SKM-1 (cell line): ENCODE measurements at regions not wholly inside any gene's neighbourhood (a gene's known extent, or its start where the extent isn't known, plus 50 kb on each side); places are given as distances from the start of the nearest gene placed in this dataset.

ENCODE experiments used
- DNase-seq: peaks from one replicate; lab custom pipeline; 2025; ENCODE audit not compliant: unreplicated experiment; lab: John Stamatoyannopoulos, UW

DNA sequence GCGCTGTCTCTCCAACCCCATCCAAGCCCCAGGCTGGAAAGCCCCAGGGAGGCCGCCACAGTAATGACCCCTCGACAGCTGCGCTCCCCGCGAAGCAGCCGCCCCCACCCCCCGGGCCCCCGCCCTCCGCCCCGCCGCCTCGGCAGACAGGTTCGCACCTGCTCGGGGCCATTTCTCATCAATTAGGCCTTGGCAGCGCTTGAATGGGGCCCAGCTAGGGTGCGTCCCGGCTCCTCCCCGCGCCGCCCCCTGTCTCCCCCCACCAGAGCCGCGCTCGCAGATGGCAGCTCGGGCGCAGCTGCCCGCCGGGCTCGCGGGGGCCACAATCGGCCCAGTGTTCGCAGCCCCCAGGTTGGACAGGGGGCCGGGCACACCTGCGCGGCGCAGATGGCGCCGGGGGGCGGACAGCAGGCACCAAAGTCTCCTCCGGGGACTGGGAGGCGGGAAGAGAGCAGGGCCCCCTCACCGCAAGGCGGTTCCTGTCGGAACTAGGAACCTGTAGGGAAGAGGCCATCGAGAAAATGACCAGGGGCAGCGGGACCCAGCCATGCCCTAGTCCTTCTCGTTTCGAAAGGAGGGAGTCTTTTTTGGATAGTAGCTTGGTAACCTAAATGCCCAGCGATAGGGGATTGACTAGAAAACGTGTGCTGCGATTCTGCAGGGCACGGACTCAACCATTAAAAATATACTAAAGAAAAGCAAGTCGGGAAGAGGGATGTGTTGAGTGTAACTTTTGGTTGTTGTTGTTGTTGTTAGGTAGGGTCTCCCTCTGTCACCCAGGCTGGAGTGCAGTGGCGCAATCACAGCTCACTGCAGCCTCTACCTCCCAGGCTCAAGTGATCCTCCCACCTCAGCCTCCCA lies 83.2 kb upstream of the EYA2 start:
- no peak for DNase-seq

DNA sequence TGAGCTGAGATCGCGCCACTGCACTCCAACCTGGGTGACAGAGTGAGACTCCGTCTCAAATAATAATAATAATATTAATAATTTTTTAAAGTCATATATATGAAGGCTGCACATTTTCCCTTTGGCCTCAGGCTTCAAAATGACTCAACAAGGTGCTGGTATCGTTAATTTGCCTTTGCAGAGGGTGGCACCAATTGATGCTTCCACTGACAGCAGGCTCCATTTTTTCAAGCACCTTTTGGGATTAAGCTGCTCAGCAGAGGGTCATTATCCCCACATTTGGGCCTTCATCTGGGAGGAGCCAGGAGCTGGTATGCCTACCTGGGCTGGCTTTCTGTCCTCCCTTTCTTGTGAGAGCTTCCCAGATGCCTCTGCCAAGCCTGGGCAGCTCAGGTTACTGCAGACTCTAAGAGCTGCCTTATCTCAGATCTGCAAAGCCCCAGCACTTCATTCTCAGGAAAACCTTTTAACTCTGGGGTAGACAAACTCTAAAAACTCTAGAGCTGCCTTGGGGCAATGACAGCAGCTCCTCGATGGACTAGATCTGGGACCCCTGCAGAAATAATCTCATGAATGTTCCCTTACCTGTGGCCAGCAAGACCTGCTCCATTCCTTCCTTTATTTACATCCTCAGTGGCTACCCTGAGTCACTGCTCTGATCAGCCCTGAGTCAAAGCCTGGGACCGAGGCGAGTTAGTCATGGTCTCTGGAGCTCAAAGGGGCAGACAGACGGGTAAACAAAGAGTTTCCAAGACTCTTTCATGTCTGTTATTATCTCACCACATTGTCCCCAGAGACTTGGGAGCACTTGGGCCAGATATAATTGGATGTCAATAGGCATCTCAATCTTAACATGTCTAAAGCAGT lies 80.0 kb upstream of the EYA2 start:
- no peak for DNase-seq

DNA sequence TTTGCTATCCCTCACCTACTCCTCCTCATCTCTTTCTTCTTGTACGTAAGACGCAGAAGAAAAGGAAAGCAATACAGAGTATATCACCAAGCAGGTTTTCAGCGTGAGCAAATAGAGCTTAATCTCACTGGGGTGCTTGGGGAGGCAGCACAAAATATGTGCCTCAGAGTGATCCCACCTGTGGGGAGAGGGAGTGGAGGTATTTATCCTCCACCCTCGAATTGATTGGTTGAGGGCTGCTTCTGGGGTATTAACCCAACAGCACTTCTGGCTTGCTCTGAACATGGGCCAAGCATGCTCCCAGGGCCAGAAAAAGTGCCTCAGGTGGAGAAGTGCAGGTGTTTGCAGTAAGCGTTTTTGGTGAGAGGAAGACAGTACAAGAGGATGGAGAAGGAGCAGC lies 78.5 kb upstream of the EYA2 start:
- no peak for DNase-seq

DNA sequence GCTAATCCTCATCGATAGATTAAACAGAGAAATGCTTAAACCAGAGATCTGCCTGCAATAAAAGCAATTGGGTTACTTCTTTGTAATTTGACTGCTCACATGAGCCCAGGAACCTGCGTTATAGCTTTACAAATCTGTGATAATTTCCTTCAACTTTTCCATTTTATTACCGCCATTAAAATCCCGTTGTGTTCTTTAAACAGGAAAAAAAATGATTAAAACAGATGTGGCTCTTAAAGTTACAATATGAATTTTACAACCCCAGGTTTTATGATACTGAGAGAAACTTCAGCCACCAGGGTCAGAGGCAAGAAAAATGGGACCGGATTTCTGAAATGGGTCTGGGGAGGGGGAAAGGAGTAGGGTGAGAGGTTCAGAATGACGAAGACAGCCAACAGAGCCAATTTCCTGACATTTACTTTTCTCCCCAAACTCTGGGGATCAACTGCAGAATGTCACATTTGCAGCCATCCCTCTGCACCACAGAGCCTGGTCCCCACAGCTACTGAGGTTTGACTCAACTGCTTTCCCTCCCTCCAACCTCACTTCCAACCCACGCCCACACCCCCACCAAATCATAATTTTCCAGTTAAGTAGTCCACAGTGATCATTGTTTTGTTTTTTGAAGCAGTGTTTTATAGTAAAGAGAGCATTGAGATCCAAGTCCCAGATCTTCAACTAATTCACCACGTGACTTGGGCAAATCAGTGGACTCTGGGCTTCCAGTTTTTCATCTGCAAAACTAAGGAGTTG lies 77.6 kb upstream of the EYA2 start:
- no peak for DNase-seq

DNA sequence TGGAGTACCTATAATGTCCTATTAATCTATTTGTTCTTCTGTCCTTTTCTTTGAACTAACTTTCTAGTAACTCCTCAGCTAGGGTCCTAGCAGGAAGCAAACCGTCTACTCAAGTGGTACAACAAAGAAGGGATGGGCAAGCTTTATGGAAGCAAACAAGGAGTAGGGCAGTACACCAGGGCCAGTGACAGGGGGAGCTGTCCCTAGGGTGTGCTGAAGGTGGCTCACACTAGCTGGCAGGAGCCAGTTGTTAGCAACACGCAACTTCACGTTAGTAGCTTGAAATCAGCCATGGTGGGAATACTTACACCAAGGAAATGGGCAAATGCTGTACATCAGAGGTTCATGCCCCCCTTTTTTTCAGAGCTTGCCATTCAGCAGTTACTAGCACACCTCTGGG lies 74.0 kb upstream of the EYA2 start:
- no peak for DNase-seq

DNA sequence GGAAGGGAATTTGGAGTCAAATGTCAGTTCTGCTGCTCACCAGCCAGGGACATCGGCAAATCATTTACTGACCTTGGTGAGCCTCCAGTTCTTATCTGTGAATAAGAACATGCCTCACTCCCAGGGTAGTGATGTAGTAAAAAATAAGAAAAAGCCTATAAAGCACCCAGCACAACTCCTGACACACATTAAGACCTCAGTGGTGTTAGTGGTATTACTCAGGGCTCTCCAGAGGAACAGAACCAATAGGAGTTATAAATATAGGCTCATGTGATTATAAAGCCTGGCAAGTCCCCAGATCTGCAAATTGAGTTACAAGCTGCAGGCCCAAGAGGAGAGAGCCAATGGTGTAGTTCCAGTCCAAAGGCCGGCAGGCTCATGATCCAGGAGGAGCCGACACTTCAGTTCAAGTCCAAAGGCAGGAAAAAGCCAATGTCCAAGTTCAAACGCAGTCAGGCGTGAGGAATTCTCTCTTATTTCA lies 71.3 kb upstream of the EYA2 start:
- no peak for DNase-seq

DNA sequence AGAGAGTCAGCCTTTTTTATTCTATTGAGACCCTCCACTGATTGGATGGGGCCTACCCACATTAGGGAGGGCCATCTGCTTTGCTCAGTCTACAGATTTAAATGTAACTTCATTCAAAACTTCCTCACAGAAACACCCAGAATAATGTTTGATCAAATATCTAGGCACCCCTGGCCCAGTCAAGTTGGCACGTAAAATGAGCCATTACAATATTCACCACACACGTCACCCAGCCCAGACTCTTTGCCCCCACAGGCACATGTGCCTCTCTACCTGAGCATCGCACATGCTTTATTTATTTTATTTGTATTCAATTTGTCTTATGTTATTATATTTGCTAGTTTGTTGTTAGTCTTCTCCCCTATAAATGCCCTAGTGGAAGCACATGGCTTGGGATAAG lies 70.9 kb upstream of the EYA2 start:
- DNase-seq = no peak

DNA sequence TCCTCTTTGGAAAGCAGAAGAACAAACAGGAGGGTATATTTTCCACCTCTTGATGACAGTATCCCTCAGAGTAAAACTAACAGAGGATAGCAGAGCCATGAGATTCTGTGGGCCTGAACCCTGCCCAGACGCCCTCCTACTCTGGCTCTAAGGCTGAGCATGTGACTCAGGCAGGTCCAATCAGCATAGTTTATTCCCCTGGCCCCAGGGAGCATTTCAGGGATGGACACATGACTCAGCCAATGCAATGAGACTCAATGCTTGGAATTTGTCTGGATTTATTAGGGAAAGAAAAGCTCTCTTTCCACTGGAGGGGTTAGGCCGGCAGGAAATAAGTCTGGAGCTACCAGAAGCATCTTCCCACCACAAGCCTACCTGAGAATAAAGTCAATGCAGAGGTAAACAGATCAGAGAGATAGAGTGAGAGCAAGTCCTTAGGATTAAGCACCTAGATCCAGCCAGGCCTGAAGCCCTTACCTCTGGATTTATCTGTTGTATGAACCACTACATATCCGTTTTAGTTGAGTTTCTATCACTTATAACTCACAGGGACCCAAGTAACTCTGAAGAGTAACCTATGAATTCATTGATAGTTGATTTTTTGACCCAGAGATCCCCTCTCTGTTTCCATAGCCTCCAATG lies 68.2 kb upstream of the EYA2 start:
- DNase-seq = no peak

DNA sequence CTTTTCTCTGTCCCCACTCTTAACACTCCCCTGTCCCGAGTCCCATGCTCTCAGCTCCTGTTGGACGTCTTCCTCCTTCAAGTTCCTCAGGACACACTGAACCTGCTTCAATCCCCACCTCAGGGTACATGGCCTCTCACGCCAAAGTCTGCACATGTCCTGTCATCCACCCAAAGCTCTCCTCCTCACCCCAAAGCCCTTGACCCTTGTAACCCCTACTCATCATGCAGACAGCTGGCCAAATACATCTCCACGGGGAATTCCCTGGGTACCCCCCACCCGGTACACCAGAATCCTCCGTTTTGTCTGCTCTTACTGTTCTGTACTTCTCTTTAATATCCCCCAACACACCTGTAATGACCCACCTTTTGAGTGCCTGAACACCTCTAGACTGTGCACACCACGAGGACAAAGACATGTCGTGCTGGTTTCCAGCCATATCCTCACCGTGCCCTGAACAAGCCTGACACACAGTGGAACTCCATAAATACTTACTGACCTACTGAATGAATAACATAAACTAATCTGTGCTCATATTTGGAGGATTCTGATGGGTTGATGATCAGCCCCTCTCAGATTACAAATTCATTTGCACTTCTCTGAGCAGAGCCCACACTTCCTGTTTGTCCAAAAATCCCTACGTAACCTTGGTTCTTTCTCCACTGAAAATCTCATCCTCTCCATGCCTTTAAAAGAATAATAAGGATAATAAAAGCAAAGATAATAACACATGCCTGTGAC lies 66.8 kb upstream of the EYA2 start:
- no peak for DNase-seq

DNA sequence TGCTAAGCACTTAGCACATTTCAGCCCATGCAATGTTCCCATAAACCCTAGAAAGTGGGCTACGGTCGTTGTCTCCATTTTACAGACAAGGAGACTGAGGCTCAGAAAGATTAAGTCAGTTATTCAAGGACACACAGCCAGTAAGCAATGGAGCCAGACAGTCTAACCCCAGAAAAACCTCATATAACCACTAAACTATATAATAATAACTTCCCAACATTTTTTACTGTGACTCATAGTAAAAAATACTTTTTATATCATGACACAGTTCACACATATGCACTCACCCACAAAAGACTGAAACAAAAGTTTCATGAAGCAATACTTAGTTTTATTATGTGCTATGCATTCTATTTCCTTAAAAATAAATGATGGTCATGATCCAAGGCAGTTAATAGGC lies 66.2 kb upstream of the EYA2 start:
- DNase-seq = no peak

DNA sequence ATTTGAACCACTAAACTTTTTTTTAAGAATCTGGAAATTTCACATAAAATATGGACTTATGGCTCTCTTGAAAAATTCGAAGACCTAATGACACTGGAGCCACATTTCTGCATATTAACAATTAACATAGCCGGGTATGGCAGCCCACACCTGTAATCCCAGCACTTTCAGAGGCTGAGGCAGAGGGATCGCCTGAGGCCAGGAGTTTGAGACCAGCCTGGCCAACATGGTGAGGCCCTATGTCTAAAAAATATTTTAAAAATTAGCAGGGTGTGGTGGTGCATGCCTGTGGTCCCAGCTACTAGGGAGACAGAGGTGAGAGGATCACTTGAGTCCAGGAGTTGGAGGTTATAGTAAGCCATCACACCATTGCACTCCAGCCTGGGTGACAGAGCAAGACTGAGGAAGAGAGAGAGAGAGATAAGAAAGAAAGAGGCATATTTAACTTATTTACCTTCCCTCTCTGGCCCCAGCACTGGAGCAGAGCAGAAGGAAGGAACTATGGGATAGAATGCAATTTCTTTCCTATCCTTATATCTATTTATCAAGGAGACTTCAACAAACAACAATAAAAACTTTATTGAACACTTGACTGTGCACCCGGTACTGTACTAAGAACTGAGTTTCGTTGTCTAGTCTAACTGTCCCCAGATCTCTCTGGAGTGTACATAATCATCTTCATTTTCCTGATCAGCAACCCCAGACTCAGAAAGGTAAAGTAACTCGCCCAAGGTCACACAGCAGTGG lies 63.6 kb upstream of the EYA2 start:
- no peak for DNase-seq

DNA sequence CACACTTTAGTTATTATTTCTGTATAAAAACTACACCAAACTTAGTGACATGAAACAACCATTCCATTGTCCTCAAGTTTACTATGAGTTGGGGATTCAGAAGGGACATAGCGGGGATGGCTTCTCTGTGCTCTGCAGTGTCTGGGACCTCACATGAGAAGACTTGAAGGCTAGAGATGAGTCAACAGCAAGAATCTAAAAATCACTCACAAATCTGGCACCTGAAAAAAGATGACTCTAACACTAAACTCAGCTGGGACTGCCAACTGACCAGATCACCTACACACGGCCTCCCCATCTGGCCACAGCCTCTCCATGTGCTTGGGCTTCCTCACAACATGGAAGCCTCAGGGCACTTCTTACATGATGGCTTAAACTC lies 63.0 kb upstream of the EYA2 start:
- DNase-seq = no peak

DNA sequence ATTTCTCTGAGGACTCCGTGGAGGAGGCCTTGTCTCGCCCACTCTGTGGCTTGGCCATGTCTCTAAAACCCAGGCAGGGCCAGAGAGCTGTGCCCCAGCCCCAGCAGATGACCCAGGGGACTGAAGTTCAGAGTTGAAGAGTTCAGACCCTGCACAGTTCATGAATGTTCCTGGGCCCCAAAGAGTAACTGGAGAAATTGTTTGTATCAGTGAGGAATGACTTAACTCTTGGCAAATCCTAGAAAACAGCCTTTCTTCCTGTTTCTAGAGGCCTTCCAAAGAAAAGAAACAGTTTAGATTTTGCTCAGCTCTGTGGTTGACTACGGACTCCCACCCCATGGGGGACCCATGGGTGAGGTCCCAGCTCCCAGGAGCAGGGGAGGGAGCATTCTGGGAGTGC lies 62.1 kb upstream of the EYA2 start:
- no peak for DNase-seq

DNA sequence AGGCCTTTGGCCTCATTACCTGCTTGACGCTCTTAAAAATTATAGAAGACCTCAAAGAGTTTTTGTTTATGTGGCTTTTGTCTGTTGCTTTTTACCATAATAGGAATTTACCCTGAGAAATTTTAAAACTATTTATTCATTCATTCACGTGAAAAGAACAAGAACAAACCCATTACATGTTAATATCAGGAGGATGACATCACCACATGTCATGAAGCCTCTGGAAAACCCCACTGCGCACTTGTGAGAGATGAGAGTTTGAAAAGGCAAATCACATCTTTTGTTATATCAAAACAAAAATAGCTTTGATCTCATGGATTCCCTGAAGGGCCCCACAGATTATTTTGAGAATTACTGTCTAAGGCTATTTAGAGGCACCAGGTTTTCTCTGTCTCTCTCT lies 61.3 kb upstream of the EYA2 start:
- no peak for DNase-seq

DNA sequence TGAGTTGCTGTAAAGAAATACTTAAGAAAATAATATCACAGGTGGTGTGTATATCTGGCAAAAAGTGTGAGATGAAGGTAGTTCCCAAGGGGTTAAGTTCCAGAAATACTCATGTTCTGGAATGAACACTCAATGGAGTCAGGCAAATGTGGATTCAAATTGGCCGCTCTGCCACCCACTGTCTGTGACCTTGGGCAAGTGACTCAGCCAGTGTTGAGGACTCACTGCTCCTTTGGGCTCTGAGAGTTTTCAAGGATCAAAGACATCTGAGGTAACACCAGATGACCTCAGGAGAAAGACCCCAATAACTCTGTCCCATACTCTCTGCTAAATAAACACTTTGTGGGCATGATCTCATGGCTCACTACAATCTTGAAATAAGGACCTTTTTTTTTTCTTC lies 59.2 kb upstream of the EYA2 start:
- no peak for DNase-seq

DNA sequence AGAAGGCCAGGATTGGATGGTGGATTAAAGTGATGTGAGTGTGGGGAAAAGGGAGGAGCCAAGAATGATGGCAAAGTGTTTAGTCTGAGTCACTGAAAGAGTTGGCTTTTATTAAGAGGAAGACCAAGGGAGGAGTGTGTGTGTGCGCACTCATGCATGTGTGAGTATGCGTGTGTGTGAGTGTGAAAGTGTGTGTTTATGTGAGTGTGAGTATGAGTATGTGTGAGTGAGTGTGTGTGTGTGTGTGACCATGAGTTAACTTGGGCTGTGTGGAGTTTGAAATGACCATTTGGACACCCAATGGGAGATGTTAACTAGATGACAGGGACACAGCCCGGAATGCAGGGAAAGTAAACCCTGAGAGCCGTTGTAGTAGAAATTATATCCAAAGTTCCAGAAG lies 57.6 kb upstream of the EYA2 start:
- no peak for DNase-seq

DNA sequence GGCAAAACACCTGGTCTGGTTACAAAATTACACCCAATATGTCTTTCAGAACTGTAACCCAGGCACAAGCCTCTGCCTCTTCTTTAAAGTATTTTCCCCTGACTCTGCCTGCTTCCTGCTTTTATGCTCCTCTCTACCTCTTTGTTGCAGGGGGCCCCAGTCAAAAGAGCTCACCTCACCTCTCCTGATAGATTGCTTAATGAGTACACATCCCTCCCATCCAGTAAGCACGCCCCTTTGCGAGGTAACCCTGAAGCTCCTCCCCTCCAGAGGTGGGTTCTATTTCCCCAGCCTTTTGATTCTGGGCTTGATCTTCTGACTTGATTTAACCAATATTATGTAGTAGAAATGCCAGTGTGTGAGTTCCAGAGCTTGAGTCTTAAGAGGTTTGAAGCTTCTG lies 56.6 kb upstream of the EYA2 start:
- no peak for DNase-seq

DNA sequence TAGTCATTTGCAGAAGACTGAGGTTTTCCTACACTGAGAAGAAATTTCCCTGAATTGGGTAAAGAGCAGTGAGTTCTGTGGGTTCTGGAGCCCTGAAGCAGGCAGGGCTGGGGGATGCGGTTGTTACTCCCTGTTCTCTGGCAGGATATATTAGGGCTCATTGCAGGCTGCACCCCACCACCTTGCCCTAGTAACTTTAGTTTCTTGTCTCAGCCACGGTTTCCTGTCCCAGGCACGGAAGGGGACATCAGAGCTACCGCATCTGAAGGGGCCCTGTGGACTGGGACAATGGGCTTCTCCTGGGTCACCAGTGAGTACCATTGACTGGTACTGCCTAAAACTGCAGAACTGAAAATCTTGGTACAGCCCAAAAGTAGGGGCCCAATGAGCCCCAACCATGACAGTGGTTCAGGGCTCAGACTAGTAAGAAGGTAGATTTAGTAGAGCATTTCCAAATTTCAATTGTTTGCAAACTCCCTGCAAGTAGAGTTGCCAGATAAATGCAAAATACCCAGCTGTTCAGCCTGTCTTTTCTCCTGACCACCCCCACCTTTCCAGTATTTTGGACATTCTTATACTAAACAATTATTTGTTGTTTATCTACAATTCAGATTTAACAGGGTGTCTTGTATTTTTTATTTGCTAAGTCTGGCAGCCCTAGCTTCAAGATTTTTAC lies 54.5 kb upstream of the EYA2 start:
- no peak for DNase-seq
